Psoas muscle (tissue), 7 donors: ENCODE measurements at regions not wholly inside any gene's neighbourhood (a gene's known extent, or its start where the extent isn't known, plus 50 kb on each side); places are given as distances from the start of the nearest gene placed in this dataset.

Source experiments
- ATAC-seq, 4 donors: fragments of 200-7000 bp; cut with Tn5 transposase; one replicate each; pipeline ENCODE4 v1.9.1; 2020; ENCODE audit warnings: moderate library complexity in 3 of 4, mild to moderate bottlenecking in 2 of 4
- DNase-seq, 2 donors: peaks; one replicate each; pipeline ENCODE4 v3.0.0-alpha.2; 2020
- H3K27ac ChIP-seq: fragments of 200-600 bp; one replicate; pipeline ENCODE4 v1.8.0; 2022
- H3K27me3 ChIP-seq, 3 donors: fragments of 200-600 bp in 1 of 3; one replicate each; pipeline versions ENCODE4 v1.6.1 to v1.8.0; 2013 to 2022; ENCODE audit warnings: low read length in 2 of 3, mild to moderate bottlenecking in 2 of 3, moderate library complexity in 1 of 3; ENCODE audit not compliant: insufficient read depth in 3 of 3
- H3K36me3 ChIP-seq, 2 donors: fragments of 200-600 bp in 1 of 2; one replicate each; pipeline versions ENCODE4 v1.6.1 to v1.8.0; 2013 to 2022; ENCODE audit warnings: low read depth in 1 of 2, mild to moderate bottlenecking in 1 of 2, moderate library complexity in 1 of 2; ENCODE audit not compliant: insufficient read depth in 1 of 2
- H3K4me1 ChIP-seq: fragments of 200-600 bp; one replicate; pipeline ENCODE4 v1.8.0; 2022
- H3K4me3 ChIP-seq: fragments of 200-600 bp; one replicate; pipeline ENCODE4 v1.8.0; 2022; ENCODE audit warnings: mild to moderate bottlenecking
- H3K9me3 ChIP-seq: fragments of 200-600 bp; one replicate; pipeline ENCODE4 v1.8.0; 2022
- WGBS, 3 donors: extraction: QIAGEN DNeasy Blood & Tissue Kit; methylation state at CpG; one replicate each; pipeline versions ENCODE4 v1.1.6 to v1.1.7; 2013; 5-methylcytosine and 5-hydroxymethylcytosine counted together
- intact Hi-C, 2 donors: fragments of 100-400 bp; cut with DNase I; formaldehyde crosslinking; loops; one replicate each; pipeline versions ENCODE4 v1.11.0 to v1.14.2; 2022
- TF ChIP-seq, protein P1 (sequence below): fragments of 200-600 bp; IDR thresholded peaks from one replicate; pipeline ENCODE4 v1.8.0; 2022; ENCODE audit warnings: antibody characterized with exemption
- donor health status: healthy with polysubstance abuse.
- donor health status: DM: no; HTN: no; CAD: no; lungs with moderate emphysema.
- donor health status: Bipolar disorder and iron deficiency.
- donor health status: healthy.
- donor health status: DM: yes; HTN: yes; CAD: no.
- donor health status: DM: no; HTN: no; CAD: no.
- donor health status: DM: yes; HTN: yes; CAD: no.

DNA sequence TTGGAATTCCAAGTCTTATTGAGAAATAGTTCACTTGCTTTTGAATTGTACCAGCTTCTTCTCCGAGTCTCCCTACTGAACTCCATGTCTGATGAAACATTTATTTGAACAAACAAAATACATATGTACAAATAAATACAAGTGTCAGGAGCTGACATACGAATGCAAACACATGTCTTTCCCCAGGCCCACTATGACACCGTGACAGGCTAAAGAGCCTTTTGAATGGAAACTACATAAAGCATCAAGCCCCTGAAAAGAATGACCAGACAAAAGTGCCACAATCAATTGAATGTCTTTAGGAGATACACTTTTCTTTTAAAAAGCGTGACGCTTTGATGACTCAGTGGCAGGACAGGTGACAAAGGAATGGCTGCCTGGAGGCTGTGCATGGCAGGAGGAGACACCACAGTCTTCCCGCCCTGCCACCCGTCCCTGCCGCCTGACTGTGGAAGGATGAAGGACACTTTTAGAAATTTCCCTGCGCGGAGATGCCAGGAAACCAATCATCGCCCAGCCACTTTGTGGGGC is 112.4 kb upstream of the BNC2 start:
- ATAC-seq, result no peak
- no peak overlapping the region for H3K4me3 ChIP-seq
- DNase-seq, result no peak
- TF ChIP-seq, protein P1, sequence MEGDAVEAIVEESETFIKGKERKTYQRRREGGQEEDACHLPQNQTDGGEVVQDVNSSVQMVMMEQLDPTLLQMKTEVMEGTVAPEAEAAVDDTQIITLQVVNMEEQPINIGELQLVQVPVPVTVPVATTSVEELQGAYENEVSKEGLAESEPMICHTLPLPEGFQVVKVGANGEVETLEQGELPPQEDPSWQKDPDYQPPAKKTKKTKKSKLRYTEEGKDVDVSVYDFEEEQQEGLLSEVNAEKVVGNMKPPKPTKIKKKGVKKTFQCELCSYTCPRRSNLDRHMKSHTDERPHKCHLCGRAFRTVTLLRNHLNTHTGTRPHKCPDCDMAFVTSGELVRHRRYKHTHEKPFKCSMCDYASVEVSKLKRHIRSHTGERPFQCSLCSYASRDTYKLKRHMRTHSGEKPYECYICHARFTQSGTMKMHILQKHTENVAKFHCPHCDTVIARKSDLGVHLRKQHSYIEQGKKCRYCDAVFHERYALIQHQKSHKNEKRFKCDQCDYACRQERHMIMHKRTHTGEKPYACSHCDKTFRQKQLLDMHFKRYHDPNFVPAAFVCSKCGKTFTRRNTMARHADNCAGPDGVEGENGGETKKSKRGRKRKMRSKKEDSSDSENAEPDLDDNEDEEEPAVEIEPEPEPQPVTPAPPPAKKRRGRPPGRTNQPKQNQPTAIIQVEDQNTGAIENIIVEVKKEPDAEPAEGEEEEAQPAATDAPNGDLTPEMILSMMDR, result no peak
- H3K9me3 ChIP-seq, result no peaks in the 10 kb centered on the region
- no peaks in the 10 kb centered on the region for H3K36me3 ChIP-seq
- H3K27me3 ChIP-seq, result no peaks in the 10 kb centered on the region
- no peak overlapping the region for H3K27ac ChIP-seq
- peaks cover 10% of the 10 kb centered on the region for H3K4me1 ChIP-seq
- intact Hi-C loops, result loop anchor here in 1 of 2 donors (10.0 kb wide), 1 partner anchor 78 kb away; no protein-coding TSS in a partner anchor
- WGBS, 3 donors, result 89 to 91% (median 91%) methylated on average over 11 of the region's 11 CpGs

GRCh38 chr9:16976427-16976826 is 106.0 kb upstream of the BNC2 start:
- H3K9me3 ChIP-seq, result no peaks in the 10 kb centered on the region
- TF ChIP-seq, protein P1, result no peak
- H3K27ac ChIP-seq, result no peak overlapping the region
- no peaks in the 10 kb centered on the region for H3K4me1 ChIP-seq
- DNase-seq (no peak), ATAC-seq (no peak)
- H3K4me3 ChIP-seq, result no peak overlapping the region
- no peaks in the 10 kb centered on the region for H3K27me3 ChIP-seq
- no peaks in the 10 kb centered on the region for H3K36me3 ChIP-seq
- 80 to 84% (median 84%) methylated on average over 4 of the region's 4 CpGs for WGBS, 3 donors
- intact Hi-C loops, result no loop called here

DNA sequence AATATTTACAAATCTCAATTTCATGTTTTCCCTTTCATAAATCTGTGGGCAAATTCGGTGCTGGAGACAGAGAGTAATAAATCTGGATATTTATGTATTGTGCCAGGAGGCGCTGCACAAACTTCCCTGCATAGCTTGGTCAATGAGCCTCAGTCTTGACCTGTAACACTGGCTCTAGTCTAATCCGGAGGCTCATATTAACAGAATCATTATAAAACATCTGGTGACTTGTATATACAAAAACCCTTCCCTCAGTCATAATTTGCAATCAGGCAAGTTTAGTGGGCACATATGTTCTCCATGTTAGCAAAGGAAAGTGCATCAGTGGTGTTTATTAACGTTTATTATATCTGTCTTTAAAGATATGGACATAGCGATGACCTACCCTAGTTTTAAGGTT is 104.0 kb upstream of the BNC2 start:
- Histone ChIP-seq H3K4me1 (no peaks in the 10 kb centered on the region), H3K27me3 (no peaks in the 10 kb centered on the region), H3K9me3 (no peaks in the 10 kb centered on the region), H3K4me3 (no peak overlapping the region), H3K27ac (no peak overlapping the region), H3K36me3 (no peaks in the 10 kb centered on the region)
- DNase-seq (no peak), ATAC-seq (no peak)
- TF ChIP-seq, protein P1, result no peak
- intact Hi-C loops, result no loop called here
- 60 to 64% (median 62%) methylated on average over 5 of the region's 5 CpGs for WGBS, 3 donors

DNA sequence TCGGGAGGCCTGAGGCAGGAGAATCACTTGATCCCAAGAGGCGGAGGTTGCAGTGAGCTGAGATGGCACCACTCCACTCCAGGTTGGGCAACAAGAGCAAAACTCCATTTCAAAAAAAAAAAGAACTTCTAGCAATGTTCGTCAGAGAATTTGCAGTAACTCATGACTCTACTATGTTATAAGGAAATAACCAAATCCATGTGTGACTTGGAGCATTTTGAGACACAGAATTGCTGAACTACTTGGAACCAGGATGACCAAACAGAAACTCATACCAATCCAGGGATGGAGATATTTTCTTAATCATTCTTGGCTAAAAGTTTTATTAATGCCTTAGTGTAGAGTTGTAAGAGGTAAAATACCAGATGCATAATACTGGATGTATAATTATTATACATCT is 99.9 kb upstream of the BNC2 start:
- no peak for ATAC-seq
- H3K36me3 ChIP-seq, result no peaks in the 10 kb centered on the region
- no peaks in the 10 kb centered on the region for H3K27me3 ChIP-seq
- no peak overlapping the region for H3K27ac ChIP-seq
- H3K4me3 ChIP-seq, result no peak overlapping the region
- H3K9me3 ChIP-seq, result no peaks in the 10 kb centered on the region
- H3K4me1 ChIP-seq, result no peaks in the 10 kb centered on the region
- DNase-seq, result no peak
- TF ChIP-seq, protein P1, result no peak
- intact Hi-C loops, result no loop called here
- 80 to 88% (median 85%) methylated on average over 3 of the region's 3 CpGs for WGBS, 3 donors

DNA sequence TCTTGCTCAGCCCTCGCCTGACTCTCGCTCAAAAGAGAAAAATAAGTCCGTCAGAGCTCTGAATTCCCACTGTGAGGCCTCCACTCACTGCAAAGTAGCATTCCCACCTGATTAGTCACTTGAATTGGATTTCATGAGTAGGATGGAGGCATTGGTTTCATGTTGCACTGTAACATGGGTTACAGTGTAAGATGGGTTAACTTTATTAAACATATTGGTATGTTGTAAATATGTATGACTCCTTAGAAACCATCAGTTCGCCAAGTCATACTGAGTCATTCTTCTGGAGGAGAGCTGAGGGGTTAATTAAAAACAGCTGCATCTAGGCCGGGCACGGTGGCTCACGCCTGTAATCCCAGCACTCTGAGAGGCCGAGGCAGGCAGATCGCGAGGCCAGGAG is 93.8 kb upstream of the BNC2 start:
- H3K36me3 ChIP-seq, result no peaks in the 10 kb centered on the region
- 71 to 74% (median 72%) methylated on average over 10 of the region's 10 CpGs for WGBS, 3 donors
- ATAC-seq (no peak), DNase-seq (no peak)
- no peaks in the 10 kb centered on the region for H3K4me1 ChIP-seq
- H3K4me3 ChIP-seq, result no peak overlapping the region
- H3K27ac ChIP-seq, result no peak overlapping the region
- no peaks in the 10 kb centered on the region for H3K27me3 ChIP-seq
- H3K9me3 ChIP-seq, result no peaks in the 10 kb centered on the region
- intact Hi-C loops, result no loop called here
- TF ChIP-seq, protein P1, result no peak
